ENCODE measurements at regions not wholly inside any gene's neighbourhood (a gene's known extent, or its start where the extent isn't known, plus 50 kb on each side); places are given as distances from the start of the nearest gene placed in this dataset.

DNA sequence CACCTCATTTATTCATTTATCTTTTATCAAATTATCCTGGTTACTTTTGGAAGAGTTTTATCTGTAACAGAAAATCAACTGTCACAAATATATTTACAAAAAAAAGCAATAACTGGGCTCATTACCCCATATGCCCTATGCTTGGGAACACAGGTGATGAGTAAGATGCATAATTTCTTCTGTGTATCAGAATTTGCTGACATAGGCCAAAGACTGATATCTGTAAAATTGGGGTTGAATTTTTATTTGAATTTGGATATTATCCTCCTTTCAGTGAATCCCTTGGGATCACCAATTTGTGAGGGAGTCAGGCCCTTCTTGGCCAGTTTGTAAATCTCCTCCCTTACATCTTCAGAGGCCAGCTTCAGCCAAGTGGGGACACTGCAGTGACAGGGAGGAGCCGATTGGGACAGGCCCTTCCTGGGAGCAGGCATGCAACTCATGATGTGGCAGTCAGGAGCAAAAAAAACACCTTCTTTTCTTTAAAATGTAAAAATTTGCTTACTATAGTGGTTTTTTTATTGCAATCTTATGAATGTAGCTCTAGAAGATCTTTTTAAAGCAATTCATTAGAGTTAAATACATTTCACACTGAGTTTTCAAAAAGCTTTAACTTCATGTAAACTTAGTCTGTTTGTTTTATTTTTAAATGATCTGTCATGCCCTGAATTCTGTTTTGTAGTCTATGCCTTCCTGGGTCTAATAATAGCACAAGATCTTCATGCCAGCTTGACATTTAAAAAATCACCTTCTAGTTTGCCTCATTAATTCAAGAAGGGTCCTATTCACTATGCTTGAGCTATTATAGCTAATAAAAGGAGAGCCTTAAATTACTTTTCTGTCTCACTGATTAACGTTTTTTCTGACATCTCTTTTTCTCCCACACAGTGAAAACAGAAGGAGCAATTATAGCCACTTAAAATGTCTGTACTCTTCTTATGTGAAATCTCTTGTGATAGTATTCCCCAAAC, 136.6 kb upstream of the SPRY1 start:
- Histone ChIP-seq H3K27ac (ENCODE audit: low read length) (no peak overlapping the region), H3K36me3 (replicated peaks; ENCODE audit: low read depth, low read length) (no peaks in the 10 kb centered on the region)

DNA sequence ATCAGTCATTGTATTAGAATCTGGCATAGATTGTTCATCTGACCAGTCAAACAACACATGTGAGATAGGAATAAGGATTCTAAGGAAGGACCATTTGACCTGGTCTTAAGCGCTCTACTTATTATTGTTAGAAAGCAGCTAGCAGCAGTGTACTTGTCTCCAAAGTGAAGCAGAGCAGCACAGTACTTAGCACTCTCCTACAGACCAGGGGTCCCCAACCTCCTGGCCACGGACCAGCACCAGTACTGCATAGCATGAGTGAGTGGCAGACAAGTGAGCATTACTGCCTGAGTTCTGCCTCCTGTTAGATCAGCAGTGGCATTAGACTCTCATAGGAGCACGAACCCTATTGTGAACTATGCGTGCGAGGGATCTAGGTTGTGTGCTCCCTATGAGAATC, 135.9 kb upstream of the SPRY1 start:
- no peak overlapping the region for H3K4me3 ChIP-seq (ENCODE audit: low read length)
- H4K20me1 ChIP-seq (ENCODE audit: insufficient read depth, low read length) = no peaks in the 10 kb centered on the region
- no peaks in the 10 kb centered on the region for H3K36me3 ChIP-seq (replicated peaks; ENCODE audit: low read depth, low read length)
- peaks cover 18% of the 10 kb centered on the region for H3K4me1 ChIP-seq (ENCODE audit: low read length)
- H3K79me2 ChIP-seq (ENCODE audit: low read length) = no peaks in the 10 kb centered on the region
- no peak overlapping the region for H3K9ac ChIP-seq (ENCODE audit: low read length)
- H2AFZ ChIP-seq (ENCODE audit: low read depth, low read length) = no peak overlapping the region
- no peak overlapping the region for H3K4me2 ChIP-seq (ENCODE audit: low read length)
- no peak overlapping the region for H3K27ac ChIP-seq (ENCODE audit: low read length)
- no peaks in the 10 kb centered on the region for H3K9me3 ChIP-seq (ENCODE audit: insufficient read depth, low read length)
- TF ChIP-seq, protein P1, sequence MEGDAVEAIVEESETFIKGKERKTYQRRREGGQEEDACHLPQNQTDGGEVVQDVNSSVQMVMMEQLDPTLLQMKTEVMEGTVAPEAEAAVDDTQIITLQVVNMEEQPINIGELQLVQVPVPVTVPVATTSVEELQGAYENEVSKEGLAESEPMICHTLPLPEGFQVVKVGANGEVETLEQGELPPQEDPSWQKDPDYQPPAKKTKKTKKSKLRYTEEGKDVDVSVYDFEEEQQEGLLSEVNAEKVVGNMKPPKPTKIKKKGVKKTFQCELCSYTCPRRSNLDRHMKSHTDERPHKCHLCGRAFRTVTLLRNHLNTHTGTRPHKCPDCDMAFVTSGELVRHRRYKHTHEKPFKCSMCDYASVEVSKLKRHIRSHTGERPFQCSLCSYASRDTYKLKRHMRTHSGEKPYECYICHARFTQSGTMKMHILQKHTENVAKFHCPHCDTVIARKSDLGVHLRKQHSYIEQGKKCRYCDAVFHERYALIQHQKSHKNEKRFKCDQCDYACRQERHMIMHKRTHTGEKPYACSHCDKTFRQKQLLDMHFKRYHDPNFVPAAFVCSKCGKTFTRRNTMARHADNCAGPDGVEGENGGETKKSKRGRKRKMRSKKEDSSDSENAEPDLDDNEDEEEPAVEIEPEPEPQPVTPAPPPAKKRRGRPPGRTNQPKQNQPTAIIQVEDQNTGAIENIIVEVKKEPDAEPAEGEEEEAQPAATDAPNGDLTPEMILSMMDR (IDR thresholded peaks at IDR 0.05; ENCODE audit: low read depth, low read length) = no peak
- no peak for TF ChIP-seq EZH2phosphoT487 (IDR thresholded peaks at IDR 0.05; ENCODE audit: low read depth)
- H3K27me3 ChIP-seq (ENCODE audit: low read depth, low read length) = no peaks in the 10 kb centered on the region

More for the DNA sequence above, 136.6 kb upstream of the SPRY1 start:
- TF ChIP-seq, protein P1 (IDR thresholded peaks at IDR 0.05; ENCODE audit: low read depth, low read length) = no peak
- no peak for TF ChIP-seq EZH2phosphoT487 (IDR thresholded peaks at IDR 0.05; ENCODE audit: low read depth)
- Histone ChIP-seq H3K9me3 (ENCODE audit: insufficient read depth, low read length) (no peaks in the 10 kb centered on the region), H3K79me2 (ENCODE audit: low read length) (no peaks in the 10 kb centered on the region), H3K4me1 (ENCODE audit: low read length) (peaks cover 18% of the 10 kb centered on the region), H3K4me2 (ENCODE audit: low read length) (peak overlapping the region; percentile 63), H3K4me3 (ENCODE audit: low read length) (no peak overlapping the region), H3K9ac (ENCODE audit: low read length) (no peak overlapping the region), H3K27me3 (ENCODE audit: low read depth, low read length) (no peaks in the 10 kb centered on the region), H2AFZ (ENCODE audit: low read depth, low read length) (no peak overlapping the region), H4K20me1 (ENCODE audit: insufficient read depth, low read length) (no peaks in the 10 kb centered on the region)

DNA sequence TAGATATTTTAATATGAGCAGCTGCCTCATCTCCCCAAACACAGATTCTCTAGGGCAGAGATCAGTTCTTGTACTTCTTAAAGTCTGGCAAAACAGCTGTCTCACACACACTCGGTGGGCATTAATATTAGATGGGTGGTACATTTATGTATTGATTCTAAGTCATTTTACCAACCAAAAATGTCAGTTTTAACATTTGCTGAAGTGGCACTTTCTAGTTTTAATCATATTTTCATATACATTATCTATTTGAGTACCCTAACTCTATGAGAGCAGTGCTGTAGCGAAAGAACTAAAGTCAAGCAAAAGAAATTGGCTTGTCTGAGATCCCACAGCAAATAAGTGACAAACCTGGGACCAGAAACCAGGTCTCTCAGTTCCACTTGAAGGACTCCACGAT, 134.5 kb upstream of the SPRY1 start:
- no peaks in the 10 kb centered on the region for H4K20me1 ChIP-seq (ENCODE audit: insufficient read depth, low read length)
- no peak overlapping the region for H3K4me3 ChIP-seq (ENCODE audit: low read length)
- no peaks in the 10 kb centered on the region for H3K79me2 ChIP-seq (ENCODE audit: low read length)
- H3K4me1 ChIP-seq (ENCODE audit: low read length) = peaks cover 18% of the 10 kb centered on the region
- H2AFZ ChIP-seq (ENCODE audit: low read depth, low read length) = no peak overlapping the region
- no peak overlapping the region for H3K27ac ChIP-seq (ENCODE audit: low read length)
- TF ChIP-seq, protein P1 (IDR thresholded peaks at IDR 0.05; ENCODE audit: low read depth, low read length) = no peak
- no peak for TF ChIP-seq EZH2phosphoT487 (IDR thresholded peaks at IDR 0.05; ENCODE audit: low read depth)
- no peaks in the 10 kb centered on the region for H3K36me3 ChIP-seq (replicated peaks; ENCODE audit: low read depth, low read length)
- no peak overlapping the region for H3K4me2 ChIP-seq (ENCODE audit: low read length)
- H3K9me3 ChIP-seq (ENCODE audit: insufficient read depth, low read length) = no peaks in the 10 kb centered on the region
- H3K27me3 ChIP-seq (ENCODE audit: low read depth, low read length) = no peaks in the 10 kb centered on the region
- no peak overlapping the region for H3K9ac ChIP-seq (ENCODE audit: low read length)

DNA sequence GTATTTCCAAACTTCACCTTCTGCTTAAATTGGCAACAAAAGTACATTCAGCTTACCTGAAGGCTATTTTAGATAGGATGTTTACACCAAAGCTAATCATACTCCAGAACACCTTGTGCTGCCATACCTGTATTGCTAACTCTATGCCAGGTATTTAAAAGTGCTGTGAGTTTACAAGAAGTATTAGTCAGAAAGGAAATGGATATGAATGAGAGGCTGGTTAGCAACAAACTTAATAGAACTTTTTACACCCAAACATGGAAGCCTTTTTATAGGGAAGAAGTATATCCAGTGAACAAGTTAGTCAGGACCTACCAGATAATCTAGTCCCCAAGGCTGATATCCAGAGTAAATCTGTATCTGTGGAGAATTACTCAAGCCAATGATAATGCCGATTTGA, 131.2 kb upstream of the SPRY1 start:
- Histone ChIP-seq H3K4me3 (ENCODE audit: low read length) (no peak overlapping the region), H3K9me3 (ENCODE audit: insufficient read depth, low read length) (no peaks in the 10 kb centered on the region), H4K20me1 (ENCODE audit: insufficient read depth, low read length) (no peaks in the 10 kb centered on the region), H3K4me1 (ENCODE audit: low read length) (no peaks in the 10 kb centered on the region; the same call in 1 of the 2 replicates), H3K9ac (ENCODE audit: low read length) (no peak overlapping the region), H3K79me2 (ENCODE audit: low read length) (no peaks in the 10 kb centered on the region), H2AFZ (ENCODE audit: low read depth, low read length) (no peak overlapping the region), H3K36me3 (replicated peaks; ENCODE audit: low read depth, low read length) (no peaks in the 10 kb centered on the region), H3K27ac (ENCODE audit: low read length) (no peak overlapping the region), H3K27me3 (ENCODE audit: low read depth, low read length) (no peaks in the 10 kb centered on the region), H3K4me2 (ENCODE audit: low read length) (no peak overlapping the region)
- TF ChIP-seq EZH2phosphoT487 (IDR thresholded peaks at IDR 0.05; ENCODE audit: low read depth) = no peak
- TF ChIP-seq, protein P1 (IDR thresholded peaks at IDR 0.05; ENCODE audit: low read depth, low read length) = no peak
